COLO829 (cell line): ENCODE measurements at regions not wholly inside any gene's neighbourhood (a gene's known extent, or its start where the extent isn't known, plus 50 kb on each side); places are given as distances from the start of the nearest gene placed in this dataset.
A peak's percentile ranks its signal among the peaks of the same experiment; 100 is the strongest.

Source experiments
- DNase-seq: peaks from one replicate; pipeline ENCODE4 v3.0.0; 2012; ENCODE audit warnings: low spot score

DNA sequence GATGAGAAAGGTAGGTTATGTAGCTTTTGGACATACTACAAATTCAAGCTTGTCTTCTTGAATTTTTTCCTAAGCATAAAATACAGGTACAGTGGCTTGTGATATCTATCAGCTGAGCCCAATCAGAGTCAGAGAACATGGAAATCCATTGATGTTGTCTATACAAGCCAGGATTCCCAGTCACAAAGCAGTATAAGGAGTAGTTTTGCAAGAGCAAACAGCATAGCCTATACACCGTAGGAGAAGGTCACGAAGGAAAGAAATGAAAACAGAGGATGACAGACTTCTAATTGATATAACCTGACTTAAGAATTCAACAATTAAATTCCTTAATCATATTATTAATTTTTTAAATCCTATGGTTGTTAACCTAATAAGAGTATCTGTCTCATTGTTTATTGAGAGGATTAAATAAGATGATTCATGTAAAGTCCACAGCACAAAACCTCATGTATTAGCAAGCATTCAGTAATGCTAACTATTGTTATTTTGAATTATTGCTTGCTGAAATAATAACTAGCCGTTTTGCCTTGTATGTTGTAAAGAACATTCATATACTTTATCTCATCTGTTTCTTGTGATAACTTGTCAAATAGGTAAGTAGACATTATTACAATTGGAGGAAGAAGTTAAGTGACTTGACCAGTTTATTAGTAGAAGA, 276.6 kb upstream of the ZPLD1 start:
- DNase-seq, result no peak

DNA sequence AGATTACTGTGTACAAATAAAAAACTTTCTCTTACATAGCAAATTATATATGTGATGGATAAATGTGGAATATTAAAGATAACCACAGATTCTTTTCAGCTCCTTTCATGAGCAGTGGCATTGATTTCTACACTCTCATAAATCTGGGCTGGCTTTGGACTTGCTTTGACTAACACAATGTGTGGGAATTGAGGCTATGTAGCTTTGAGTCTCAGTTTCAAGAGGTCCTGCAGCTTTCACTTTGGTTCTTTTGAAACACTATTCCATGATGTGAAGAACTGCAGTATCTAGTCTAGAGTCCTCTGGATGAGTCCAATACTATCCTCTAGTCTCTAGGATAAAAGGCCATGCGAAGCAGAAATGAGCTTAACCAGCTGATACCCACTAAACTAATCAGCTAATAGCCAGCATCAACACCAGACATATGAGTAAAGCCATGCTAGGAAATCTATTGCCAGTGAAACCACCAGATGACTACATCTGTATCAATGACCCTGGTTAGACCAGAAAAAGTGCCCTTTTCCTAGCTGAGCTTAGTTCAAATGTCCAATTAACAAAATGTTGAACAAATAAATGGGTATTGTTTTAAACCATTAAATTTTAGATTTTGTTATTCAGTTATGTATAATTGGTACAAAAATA, 274.9 kb upstream of the ZPLD1 start:
- DNase-seq, result no peak

DNA sequence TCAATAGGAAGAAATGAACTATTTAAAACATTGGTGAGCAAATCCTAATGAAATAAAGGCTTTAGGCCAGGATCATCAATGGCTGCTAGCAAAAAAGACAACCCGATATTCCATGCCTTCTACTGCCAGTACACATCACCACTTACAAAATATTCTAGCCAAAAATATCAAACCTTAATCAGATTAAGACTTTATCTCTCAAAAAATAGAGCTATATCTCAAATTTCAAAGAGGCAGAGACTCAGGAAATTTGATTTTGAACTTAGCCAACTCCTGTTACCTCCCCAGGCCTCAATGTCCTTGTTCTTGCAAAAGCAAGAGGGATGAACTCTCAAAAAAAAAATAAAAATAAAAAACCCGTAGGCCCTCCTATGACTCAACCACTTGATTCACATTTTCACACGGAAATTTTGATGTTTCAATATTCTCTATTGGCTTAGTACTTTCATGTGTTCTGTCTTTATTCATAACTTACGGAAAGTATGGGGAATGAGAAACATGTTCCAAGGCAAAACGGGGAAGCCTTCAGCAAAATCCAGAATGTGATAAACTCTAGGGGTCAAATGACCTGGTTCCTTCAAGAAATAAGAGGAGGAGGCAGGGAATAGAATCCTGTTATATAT, 273.3 kb upstream of the ZPLD1 start:
- DNase-seq, result no peak

DNA sequence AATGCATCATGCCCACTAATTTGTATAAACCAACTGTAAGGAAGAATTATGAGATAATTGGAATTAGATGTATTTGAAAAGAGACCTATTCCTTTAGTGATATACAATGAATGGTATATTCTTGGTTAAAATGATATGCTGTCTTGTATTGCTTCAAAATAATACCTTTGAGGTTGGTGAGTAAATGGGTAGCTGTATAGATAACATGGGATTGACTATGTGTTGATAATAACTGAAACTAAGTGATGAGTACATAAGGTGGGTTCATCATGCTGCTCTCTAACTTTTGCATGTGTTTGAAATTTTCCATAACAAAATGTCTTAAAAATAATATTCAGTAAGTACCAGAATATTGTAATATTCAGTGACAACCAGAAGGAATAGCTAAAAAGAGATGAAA, 272.6 kb upstream of the ZPLD1 start:
- no peak for DNase-seq

DNA sequence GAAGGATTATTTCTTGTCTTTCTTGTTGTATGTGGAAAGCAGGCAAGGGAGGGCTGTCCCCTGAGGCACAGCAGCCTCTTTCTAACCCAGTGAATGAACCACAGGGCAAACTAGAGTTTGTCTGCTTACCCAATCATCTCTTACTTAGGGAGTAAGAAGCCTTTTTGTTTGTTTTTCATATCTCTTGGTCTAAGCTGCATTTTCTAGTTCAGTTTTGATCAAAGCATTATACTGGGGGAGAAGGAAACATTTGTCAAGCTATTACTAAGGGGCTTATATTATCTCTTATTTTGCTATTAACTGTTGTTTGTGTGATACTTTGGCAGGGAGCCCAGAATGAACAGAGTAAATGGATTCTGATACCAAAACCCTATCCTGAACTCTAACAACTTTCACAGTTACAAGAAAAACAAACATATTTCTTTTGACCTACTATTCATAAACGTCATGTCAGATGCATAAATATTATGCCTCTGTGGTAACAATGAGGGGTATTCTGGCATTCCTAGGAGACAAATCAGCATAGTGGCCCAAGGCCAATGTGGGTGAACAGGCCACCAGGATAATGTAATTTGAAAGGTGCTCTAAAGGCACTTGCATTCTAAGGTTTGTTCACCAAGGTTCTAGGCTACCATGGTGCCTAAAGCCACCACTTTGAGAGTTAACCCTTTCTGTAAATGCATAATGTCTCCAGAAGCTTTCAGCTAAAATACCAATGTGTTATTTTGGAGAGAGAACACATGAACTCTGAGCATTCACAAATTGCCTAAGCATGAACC, 271.6 kb upstream of the ZPLD1 start:
- peak; percentile 58 for DNase-seq

DNA sequence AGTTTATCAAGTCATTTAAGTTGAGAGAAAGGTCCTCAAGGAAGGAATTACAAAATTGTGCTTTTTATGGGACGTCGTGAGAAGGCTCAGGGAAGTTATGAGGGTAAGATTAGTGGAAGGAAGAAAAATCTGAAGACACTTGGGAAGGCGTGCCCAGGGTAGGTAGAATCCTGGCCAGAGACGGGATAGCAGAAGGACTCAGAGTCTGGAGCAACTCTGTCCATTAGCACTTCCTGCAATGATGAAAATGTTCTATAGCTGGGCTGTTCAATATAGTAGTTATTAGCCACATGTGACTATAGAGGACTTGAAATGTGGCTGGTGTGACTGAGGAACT, 271.0 kb upstream of the ZPLD1 start:
- no peak for DNase-seq

DNA sequence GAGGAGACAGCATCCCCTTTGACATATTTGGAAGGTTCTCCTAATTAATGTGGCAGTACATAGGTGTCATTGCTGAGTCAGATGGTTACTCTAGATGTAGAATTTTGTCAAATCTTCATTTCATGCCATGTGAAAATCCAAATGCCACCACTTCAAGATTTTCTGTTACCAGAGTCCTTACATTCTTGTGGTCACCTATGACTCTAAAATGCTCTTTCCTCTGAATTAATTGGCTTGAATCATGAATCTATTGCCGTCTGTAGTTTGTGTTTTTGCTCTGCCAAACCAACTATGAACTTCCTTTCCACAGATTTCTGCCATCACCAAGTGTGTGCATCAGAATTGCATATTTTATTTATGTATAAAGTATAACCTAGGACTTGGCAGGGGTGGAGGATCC, 269.4 kb upstream of the ZPLD1 start:
- no peak for DNase-seq

DNA sequence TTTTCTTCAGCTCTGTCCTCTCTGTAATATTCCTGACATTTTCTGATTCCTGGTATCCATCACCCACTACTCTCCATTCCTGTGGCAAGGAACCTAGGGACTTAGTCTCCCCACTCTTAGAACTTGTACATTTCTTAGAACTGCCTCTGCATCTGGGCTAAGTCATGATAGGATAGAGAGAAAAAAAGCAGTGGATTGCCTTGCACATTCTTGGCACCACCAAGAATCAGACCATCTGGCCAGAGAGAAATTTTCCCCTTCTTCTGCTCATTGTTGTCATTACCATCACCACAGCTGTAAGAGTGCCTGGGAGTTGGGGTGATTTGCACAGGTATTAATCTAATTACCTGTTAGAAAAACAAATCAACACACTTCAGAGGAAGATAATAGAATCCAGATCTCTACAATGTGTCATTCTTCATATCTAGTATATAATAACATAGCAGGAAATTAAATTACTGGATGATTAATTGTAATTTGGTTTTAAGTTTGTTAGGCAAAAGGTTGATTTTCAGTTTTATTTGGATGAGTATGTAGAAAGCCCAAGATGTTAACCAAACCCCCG, 264.8 kb upstream of the ZPLD1 start:
- no peak for DNase-seq

DNA sequence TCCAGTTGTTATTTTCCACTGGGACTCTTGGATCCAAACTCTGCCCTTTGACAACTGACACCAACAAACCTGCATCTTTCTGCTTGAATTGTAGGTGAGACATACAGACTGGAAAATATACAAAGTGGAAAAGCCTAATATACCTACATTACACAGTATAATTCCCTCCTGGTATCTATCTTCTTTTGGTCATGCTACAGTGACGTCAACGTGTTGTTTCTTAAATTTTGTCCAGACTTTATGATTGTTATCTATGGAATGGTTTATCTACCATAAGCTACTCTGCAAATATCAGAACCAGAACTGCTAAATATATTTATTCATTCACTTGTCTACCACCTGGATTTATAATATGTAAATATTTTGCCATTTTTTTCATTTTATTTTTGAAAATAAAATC, 264.3 kb upstream of the ZPLD1 start:
- no peak for DNase-seq

DNA sequence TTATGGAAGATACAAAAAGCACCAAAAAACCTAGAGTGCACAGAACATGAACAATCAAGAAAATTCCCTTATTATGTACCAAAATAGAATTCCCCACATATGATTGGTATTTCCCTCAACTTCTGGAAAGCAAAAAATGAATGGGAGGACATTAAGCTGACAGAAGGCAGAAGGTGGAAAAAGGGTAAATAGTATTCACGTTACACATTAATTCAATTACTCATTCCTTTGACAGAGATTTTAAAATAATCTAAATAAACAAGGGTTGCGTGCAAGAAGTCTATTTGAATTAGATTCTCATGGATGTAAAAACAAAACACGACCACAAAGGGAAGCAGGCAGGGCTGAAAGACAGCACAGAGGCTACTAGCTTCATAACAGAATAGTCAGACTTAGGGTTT, 260.5 kb upstream of the ZPLD1 start:
- DNase-seq, result no peak

DNA sequence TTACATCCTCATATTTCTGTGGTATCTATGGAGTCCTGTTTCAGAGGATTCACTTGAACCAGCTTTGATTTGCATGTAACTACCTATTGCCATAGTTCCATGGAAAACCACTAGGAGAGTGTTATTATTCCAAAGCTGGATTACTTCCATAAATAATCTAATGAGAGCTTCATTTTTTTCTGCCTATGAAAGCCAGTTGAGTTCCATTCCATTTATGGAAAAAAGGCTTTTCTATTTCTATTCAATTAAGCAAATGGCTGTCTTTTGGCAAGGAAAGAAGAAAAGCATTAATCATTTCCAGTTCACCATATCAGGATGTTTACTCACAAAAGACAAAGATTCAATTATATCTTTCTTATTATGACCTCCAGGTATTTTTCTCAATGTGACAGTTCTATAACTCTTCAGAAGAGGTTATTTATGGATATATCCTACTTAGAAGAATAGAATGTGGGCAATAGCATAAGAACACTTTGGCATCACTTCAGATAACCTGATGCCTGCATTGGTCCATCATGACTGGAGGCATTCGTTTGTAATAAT, 259.9 kb upstream of the ZPLD1 start:
- DNase-seq, result peak; percentile 51

DNA sequence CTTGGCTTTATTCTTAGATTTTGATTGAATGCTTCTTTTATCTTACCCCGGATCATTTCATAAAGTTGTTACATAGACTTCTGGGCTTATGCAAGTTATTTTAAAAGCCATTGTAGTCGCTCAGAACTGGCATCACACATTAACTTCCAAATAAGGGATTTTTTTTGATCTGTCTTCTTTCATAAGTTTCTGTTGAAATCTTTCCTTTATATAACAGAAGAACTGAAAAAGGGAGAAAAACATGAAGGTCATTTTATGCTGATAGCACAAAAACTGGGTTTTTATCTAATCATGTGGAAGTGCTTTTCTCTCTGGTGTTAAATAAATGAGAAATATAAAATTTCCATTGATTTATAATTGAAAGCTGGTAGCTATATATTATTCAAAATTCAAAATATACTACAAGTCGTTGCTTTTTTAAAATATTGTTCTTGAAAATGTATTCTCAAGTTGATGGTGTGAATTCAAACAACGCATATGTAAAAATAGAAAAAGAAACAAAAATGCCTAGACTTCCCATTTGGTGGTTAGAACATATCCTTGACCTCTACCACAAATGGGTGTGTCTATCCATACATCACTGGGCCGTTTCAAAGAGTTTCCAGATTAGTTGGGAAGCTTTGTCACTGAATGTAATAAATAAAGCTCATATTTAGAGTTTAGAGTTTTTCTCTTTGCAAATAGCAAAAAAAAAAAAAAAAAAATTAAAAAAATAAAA, 258.3 kb upstream of the ZPLD1 start:
- no peak for DNase-seq

DNA sequence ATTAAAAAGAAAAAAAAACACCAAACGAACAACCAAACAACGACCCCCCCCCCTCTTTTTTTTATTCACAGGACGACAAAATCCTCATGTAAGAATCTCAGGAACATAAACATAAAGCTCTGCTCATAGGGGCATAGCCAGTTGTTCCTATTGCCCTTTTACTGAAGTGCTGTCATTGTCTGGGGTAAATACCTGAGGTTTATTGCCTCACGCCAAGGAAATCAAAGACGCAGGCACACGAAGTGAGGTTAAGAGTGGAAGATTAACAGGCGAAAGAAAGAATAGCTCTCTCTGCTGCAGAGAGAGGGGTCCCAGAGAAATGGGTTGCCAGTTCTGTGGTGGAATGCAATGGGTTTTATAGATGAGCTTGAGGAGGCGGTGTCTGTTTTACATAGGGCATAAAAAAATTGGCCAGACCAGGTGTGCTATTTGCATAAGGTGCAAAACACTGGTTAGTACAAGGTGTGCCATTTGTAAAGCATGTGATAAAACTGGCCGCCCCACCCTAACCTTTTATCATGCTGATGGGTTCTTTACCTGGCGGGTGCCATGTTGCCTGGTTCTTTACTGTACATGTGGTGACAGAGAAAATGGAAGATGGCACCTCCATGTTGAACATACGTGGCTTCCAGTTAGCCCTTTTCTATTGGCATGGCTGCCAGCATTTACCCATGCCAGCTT, 257.6 kb upstream of the ZPLD1 start:
- DNase-seq, result no peak

DNA sequence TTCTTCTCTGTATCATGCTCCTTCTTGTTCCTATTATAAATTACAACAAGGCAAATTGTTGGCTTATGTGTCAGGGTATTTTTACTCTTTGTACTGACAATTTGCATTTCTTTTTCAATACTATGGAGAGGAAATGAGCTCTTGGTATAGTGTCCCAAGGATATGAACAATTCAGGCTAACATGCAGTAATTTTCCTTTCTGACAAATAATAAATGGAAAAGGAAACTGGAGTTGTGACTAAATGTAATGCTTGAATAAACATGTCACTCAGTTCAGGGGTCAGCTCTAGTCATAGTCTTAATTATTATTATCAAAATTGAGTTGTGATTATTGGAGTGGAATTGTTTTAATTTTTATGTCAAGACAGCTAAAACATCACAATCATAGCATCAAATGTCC, 256.0 kb upstream of the ZPLD1 start:
- no peak for DNase-seq

DNA sequence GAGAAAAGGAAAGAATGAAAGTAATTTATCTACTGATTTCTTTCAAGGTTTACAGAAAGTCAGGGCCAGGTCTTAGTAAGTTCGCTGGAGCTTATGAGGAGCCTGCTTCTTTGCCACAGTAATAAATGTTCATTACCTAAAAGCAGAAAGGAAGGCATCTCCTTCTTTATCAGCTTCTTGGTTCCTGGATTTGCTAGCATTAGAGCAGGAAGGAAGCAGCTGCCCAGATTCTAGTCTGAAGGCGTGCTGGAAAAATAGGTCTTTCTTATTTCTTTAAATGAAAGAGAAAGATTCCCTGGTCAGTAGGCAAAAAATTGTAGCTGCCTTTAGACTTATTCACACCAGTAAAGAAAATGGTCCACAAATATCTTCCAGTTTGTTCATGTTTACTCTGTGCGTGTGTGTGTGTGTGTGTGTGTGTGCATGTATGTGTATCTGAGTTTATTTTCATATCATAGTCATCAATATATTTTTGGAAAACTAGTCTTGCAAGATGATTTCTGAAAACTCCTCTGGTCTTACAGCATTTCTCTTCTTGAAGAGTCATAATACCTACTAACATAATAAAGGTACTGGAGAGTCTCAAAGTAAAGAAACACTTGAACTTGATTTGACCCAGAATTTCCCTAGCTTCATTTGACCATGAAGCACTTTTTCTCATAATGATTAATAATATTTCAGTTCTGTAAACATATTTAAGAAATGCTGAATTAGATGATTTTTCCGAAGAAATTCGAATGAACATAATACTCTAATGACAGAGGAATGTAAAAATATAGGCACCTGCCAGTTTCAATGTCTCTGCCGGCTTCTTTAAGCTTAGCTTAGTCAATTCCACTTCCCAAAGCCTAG, 255.3 kb upstream of the ZPLD1 start:
- DNase-seq, result no peak

DNA sequence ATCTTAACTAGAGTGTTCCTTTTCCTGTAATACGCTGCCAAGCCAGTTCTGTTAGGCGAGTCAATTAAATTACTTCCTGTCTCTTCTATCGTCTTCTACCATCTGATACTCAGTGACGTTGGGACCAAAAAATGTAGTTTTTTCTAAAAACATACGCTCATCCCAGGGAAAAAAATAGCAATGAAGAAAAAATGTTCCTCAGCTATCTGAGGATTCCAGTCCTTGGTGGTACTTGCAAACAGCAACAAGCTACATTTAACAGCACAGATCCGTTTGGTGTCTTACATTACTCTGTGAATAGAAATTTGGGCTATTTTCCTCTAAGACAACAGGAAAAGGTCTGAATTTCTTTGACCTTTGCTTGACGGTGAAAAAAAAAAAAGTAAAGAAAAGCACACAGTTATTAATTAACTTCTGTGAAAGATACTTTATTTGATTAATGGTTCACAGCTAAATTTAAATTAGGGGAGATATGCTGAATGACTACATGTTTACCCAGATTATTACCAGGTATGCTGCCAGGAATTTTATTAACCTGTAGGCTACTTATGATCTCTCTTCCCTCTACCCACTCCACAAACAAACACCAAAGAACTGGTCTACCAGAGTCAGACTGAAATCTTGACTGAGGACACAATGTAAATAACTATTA, 254.4 kb upstream of the ZPLD1 start:
- no peak for DNase-seq

DNA sequence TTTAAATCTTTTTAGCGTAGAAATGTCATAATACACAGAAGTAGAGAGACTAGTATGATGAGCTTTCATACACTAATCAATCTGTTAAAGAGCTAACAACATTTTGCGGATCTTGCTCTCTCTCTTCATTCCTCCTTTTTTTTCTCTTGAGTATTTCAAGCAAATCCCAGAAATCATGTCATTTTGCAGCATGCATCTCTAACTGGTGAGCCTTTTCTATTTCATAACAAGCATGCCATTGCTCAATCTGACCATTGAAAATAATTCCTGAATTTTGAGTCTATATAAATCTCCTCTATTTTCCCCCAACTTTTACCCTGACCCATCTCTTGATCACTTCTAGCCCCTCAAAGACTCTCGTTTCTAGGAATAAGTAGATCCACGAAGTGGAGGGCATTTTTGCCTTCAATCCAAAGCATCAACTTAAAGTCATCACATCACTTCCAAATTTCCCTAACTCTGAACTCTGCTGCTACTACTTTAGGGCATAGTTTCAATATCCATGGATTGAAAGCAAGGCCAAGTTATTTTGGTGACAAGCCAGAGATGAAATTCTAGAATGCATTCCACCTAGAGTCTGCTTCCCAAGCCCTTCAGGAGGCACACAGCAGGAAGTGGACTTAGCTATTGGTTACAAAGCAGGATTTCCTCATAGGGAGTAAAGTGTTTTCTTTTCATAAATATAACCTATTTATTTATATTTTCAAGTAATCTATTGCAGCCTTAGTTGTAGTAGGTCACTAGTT, 253.5 kb upstream of the ZPLD1 start:
- DNase-seq, result no peak

DNA sequence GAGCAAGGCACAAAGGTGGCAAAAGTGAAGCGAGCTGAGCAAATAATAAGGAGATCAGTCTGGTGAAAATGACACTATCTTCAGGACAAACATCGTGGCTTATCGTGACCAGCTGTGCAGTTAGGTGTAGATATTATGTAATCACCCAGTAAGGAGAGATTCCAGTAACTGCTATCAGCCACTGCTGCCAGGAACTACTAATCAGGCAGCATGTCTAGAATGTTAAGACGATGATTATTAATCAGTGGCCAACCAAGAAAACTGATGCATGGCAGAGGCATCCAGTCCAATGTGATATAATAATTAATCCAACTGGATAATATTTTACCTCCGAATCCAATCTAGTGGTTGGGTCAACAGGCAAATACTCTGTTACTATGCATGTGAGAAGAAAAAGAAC, 252.7 kb upstream of the ZPLD1 start:
- DNase-seq, result no peak

DNA sequence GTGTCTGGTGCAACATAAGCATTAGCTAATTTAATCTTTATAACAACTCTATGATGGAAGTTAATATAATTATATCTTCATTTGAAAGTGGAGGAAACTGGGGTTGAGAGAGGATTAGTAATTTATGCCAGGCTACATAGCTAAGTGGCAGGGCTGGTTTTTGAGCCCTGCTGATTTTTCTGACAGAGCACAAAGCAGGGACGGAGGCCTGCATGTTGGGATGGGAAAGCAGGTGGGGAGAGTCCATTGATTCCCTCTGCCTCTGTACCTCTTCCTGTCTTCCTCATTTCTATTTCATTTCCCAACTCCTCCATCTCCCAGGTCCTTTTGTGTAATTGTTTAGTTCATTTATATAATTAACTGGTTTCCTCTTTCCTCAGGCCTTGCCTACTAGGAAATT, 251.6 kb upstream of the ZPLD1 start:
- no peak for DNase-seq
